GM12878 (cell line): ENCODE measurements at regions not wholly inside any gene's neighbourhood (a gene's known extent, or its start where the extent isn't known, plus 50 kb on each side); places are given as distances from the start of the nearest gene placed in this dataset.

Experiments
- ATAC-seq: fragments of 200-7000 bp; cut with Tn5 transposase; 3 replicates; pipeline ENCODE4 v1.9.1; 2020; ENCODE audit warnings: mild to moderate bottlenecking, moderate library complexity
- BruUV-seq: library from RNA; stranded (reverse); fragments of 400-500 nt; replicated peaks from 2 replicates; lab custom pipeline; 2021; lab: Mats Ljungman, UMichigan
- CTCF ChIA-PET: fragments of 300-600 bp; sonication (Branson Sonifier 250); formaldehyde crosslinking; extraction: SDS; loops from one replicate; lab custom pipeline; 2021; ENCODE audit warnings: inconsistent platforms; lab: Yijun Ruan, JAX
- POLR2A ChIA-PET: fragments of 350-600 bp; formaldehyde crosslinking; extraction: SDS; loops from one replicate; lab custom pipeline; 2021; ENCODE audit warnings: inconsistent platforms; lab: Charles Lee
- RAD21 ChIA-PET: fragments of 300-600 bp; sonication (Branson Sonifier 250); formaldehyde crosslinking; loops from one replicate; lab custom pipeline; 2023; ENCODE audit warnings: antibody characterized with exemption; ENCODE audit not compliant: unreplicated experiment; lab: Charles Lee
- SMC1A ChIA-PET: fragments of 300-600 bp; sonication (Branson Sonifier 250); formaldehyde crosslinking; loops from one replicate; lab custom pipeline; 2023; ENCODE audit not compliant: unreplicated experiment, uncharacterized antibody; lab: Charles Lee
- DNase-seq: peaks from one replicate; pipeline ENCODE4 v3.0.0-alpha.2; 2011; ENCODE audit warnings: low read depth, low spot score
- FAIRE-seq: peaks from 3 replicates; lab custom pipeline; 2011; peaks lifted over from hg19 to GRCh38; lab: Jason Lieb, UNC
- H2AFZ ChIP-seq: 2 replicates; pipeline ENCODE4 v1.6.0; 2011; ENCODE audit warnings: low read depth, low read length, control low read depth; ENCODE audit not compliant: control insufficient read depth
- H3K27ac ChIP-seq: 2 replicates; pipeline ENCODE4 v1.5.1; 2011; ENCODE audit warnings: control low read depth; ENCODE audit not compliant: control insufficient read depth, insufficient read depth
- H3K27me3 ChIP-seq, 2 experiments: replicated peaks in 1 of 2; 2 replicates each; pipeline versions ENCODE4 v1.6.0 to v1.6.1; 2011; ENCODE audit warnings: low read length in 1 of 2; ENCODE audit not compliant: control insufficient read depth in 2 of 2, insufficient read depth in 2 of 2
- H3K36me3 ChIP-seq, 2 experiments: 2 replicates each; pipeline ENCODE4 v1.5.1; 2011; ENCODE audit warnings: low read length in 1 of 2; ENCODE audit not compliant: control insufficient read depth in 2 of 2, insufficient read depth in 2 of 2
- H3K4me1 ChIP-seq: 2 replicates; pipeline ENCODE4 v1.6.1; 2011; ENCODE audit warnings: mild to moderate bottlenecking, low read length, moderate library complexity, mixed read lengths; ENCODE audit not compliant: control insufficient read depth, insufficient read depth
- H3K4me2 ChIP-seq: 2 replicates; pipeline ENCODE4 v1.6.0; 2011; ENCODE audit warnings: control low read depth; ENCODE audit not compliant: control insufficient read depth, insufficient read depth
- H3K4me3 ChIP-seq: fragments of 200-600 bp; sonication (generic); 2 replicates; pipeline ENCODE4 v1.5.1; 2016
- H3K79me2 ChIP-seq: 2 replicates; pipeline ENCODE4 v1.6.0; 2011; ENCODE audit warnings: low read length; ENCODE audit not compliant: control insufficient read depth, insufficient read depth
- H3K9ac ChIP-seq: 2 replicates; pipeline ENCODE4 v1.8.0; 2011; ENCODE audit warnings: low read length, control low read depth, mixed read lengths; ENCODE audit not compliant: control insufficient read depth, insufficient read depth
- H3K9me3 ChIP-seq: replicated peaks from 3 replicates; pipeline ENCODE4 v1.5.1; 2011; ENCODE audit warnings: mild to moderate bottlenecking, low read length; ENCODE audit not compliant: control insufficient read depth, insufficient read depth
- H4K20me1 ChIP-seq: 2 replicates; pipeline ENCODE4 v1.6.0; 2011; ENCODE audit not compliant: control insufficient read depth, insufficient read depth
- PML ChIP-seq: IDR thresholded peaks from 2 replicates; pipeline ENCODE4 v1.6.1; 2012; ENCODE audit warnings: low read length, inconsistent platforms
- RB1 ChIP-seq: fragments of 450-650 bp; formaldehyde crosslinking; IDR thresholded peaks from 2 replicates; pipeline ENCODE4 v1.6.1; 2017; ENCODE audit warnings: mild to moderate bottlenecking, borderline replicate concordance
- ZNF274 ChIP-seq: IDR thresholded peaks from one replicate; pipeline ENCODE4 v1.8.0; 2011; ENCODE audit not compliant: insufficient read length, insufficient read depth
- WGBS: methylation state at CpG from one replicate; pipeline ENCODE4 v1.1.6; 2016; ENCODE audit warnings: low lambda C conversion rate; ENCODE audit not compliant: insufficient replicate concordance, insufficient coverage; ENCODE audit errors: missing lambda C conversion rate; 5-methylcytosine and 5-hydroxymethylcytosine counted together
- in situ Hi-C: fragments of 300-500 bp; cut with MboI; formaldehyde crosslinking; loops from 9 replicates; pipeline ENCODE4 v1.14.3; 2018; ENCODE audit warnings: mixed read lengths
- intact Hi-C: fragments of 100-400 bp; cut with micrococcal nuclease; formaldehyde crosslinking; loops from one replicate; pipeline ENCODE4 v1.14.2; 2022; ENCODE audit not compliant: unreplicated experiment
- TF ChIP-seq, protein P1 (sequence below): IDR thresholded peaks from 2 replicates; pipeline ENCODE4 v1.6.1; 2011; ENCODE audit warnings: low read depth, low read length, improper control_type of control experiment, borderline replicate concordance
- TF ChIP-seq, protein P2 (sequence below): fragments of 150-350 bp; IDR thresholded peaks from 2 replicates; pipeline ENCODE4 v1.6.1; 2016; ENCODE audit warnings: low read depth, low read length
- TF ChIP-seq, protein P3 (sequence below): IDR thresholded peaks from 2 replicates; pipeline ENCODE4 v1.6.1; 2012; ENCODE audit warnings: low read depth, low read length, improper control_type of control experiment

DNA sequence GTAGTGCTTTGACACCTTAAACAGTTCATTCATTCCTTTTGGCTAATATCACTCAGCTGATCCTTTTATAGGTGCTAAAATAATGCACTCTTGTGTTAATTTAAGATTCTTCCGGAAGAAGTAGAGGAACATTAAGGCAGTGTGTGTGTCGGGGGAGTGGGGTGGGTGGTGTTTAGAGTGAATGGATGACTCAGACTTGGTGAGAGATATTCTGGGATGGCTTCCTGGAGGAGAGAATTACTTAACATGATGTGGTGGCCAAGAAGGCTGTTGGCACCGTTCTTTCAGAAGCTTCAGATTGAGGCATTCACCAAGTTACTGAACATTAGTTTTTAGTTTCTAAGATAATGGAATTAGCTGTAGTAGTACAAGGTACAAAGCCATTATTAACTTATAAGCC lies 125.6 kb upstream of the ROPN1 start (continued):
- TF ChIP-seq, protein P1, sequence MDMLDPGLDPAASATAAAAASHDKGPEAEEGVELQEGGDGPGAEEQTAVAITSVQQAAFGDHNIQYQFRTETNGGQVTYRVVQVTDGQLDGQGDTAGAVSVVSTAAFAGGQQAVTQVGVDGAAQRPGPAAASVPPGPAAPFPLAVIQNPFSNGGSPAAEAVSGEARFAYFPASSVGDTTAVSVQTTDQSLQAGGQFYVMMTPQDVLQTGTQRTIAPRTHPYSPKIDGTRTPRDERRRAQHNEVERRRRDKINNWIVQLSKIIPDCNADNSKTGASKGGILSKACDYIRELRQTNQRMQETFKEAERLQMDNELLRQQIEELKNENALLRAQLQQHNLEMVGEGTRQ: no peak

DNA sequence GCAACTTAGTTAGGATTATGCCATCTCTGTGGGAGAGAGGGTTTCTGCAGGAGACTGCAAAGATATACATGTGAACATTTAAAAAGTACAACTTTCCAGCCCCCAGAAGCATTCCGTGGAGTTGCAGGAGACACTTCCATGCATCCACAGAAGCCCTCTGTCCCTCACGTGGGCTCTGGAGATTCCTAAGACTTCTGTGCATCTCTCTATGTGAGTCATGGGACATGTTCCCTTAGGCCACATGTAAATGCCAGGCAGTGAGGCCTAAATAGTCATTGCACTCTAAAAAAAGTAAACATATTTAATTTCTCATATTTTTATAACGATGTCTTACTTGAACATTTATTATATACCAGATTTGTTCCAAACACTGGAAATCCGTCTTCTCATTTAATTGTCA lies 126.5 kb upstream of the ROPN1 start:
- no peak overlapping the region for H3K9ac ChIP-seq
- no peaks in the 10 kb centered on the region for H3K9me3 ChIP-seq
- H2AFZ ChIP-seq: no peak overlapping the region
- ChIA-PET CTCF (no interaction called here), SMC1A (no interaction called here), RAD21 (interaction anchor here (0.5 kb wide), 1 partner anchor 199 kb away, joined by 3 read pairs; no protein-coding TSS in a partner anchor), POLR2A (no interaction called here)
- WGBS: 0% methylated on average over 4 of the region's 4 CpGs
- H4K20me1 ChIP-seq: no peaks in the 10 kb centered on the region
- peaks cover 2 to 4% of the 10 kb centered on the region in 2 experiments; a peak in 2 of 4 replicates for H3K27me3 ChIP-seq
- DNase-seq (no peak), ATAC-seq (no peak), FAIRE-seq (no peak)
- no peak overlapping the region for H3K4me3 ChIP-seq
- in situ Hi-C loops (no loop called here), intact Hi-C loops (no loop called here)
- H3K79me2 ChIP-seq: no peaks in the 10 kb centered on the region
- no peak overlapping the region for H3K4me2 ChIP-seq
- no TSS peak for BruUV-seq
- H3K4me1 ChIP-seq: no peaks in the 10 kb centered on the region
- H3K27ac ChIP-seq: no peak overlapping the region
- TF ChIP-seq ZNF274 (no peak), RB1 (no peak)
- no peaks in the 10 kb centered on the region for H3K36me3 ChIP-seq

DNA sequence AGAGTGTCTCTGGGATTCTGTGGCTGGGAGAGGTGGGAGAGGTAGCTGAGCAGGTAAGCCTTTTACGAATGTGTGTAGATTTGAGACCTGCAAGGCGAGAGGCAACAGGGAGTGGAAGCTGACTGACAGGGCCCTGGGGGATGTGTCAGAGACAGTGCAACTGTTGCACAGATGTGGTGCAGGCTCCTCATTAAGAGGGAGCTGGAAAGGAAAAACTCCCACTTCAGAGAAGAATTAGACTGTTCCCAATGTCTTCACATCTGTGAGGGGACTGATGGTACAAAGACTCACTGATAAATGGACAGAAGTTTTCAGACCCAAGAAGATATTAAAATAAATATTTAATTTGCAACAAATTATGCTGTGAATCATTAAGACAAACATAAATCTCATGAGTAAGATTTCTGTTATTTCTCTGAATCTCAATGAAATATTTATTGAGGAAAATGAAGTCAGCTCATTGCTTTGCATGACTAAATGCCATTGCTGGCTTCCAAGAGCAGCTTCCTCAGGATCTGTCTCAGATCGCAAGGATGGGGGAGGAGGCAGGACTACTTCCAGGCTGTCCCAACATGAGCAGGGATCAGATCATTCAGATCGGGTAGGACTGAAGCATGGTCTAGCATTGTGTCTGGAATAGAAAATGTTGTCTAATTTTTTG lies 127.3 kb upstream of the ROPN1 start:
- BruUV-seq: no TSS peak
- ATAC-seq (no peak), FAIRE-seq (no peak)
- TF ChIP-seq, protein P2, sequence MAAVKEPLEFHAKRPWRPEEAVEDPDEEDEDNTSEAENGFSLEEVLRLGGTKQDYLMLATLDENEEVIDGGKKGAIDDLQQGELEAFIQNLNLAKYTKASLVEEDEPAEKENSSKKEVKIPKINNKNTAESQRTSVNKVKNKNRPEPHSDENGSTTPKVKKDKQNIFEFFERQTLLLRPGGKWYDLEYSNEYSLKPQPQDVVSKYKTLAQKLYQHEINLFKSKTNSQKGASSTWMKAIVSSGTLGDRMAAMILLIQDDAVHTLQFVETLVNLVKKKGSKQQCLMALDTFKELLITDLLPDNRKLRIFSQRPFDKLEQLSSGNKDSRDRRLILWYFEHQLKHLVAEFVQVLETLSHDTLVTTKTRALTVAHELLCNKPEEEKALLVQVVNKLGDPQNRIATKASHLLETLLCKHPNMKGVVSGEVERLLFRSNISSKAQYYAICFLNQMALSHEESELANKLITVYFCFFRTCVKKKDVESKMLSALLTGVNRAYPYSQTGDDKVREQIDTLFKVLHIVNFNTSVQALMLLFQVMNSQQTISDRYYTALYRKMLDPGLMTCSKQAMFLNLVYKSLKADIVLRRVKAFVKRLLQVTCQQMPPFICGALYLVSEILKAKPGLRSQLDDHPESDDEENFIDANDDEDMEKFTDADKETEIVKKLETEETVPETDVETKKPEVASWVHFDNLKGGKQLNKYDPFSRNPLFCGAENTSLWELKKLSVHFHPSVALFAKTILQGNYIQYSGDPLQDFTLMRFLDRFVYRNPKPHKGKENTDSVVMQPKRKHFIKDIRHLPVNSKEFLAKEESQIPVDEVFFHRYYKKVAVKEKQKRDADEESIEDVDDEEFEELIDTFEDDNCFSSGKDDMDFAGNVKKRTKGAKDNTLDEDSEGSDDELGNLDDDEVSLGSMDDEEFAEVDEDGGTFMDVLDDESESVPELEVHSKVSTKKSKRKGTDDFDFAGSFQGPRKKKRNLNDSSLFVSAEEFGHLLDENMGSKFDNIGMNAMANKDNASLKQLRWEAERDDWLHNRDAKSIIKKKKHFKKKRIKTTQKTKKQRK: no peak
- TF ChIP-seq, protein P3, sequence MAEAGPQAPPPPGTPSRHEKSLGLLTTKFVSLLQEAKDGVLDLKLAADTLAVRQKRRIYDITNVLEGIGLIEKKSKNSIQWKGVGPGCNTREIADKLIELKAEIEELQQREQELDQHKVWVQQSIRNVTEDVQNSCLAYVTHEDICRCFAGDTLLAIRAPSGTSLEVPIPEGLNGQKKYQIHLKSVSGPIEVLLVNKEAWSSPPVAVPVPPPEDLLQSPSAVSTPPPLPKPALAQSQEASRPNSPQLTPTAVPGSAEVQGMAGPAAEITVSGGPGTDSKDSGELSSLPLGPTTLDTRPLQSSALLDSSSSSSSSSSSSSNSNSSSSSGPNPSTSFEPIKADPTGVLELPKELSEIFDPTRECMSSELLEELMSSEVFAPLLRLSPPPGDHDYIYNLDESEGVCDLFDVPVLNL: no peak
- no peak for TF ChIP-seq PML

More for the DNA sequence above, 127.3 kb upstream of the ROPN1 start:
- H3K4me3 ChIP-seq: no peak overlapping the region
- H3K36me3 ChIP-seq: no peaks in the 10 kb centered on the region
- H4K20me1 ChIP-seq: no peaks in the 10 kb centered on the region
- intact Hi-C loops (no loop called here), in situ Hi-C loops (no loop called here)
- H2AFZ ChIP-seq: no peak overlapping the region
- ChIA-PET CTCF (no interaction called here), SMC1A (interaction anchor here (0.6 kb wide), 1 partner anchor 506 kb away, joined by 4 read pairs; no protein-coding TSS in a partner anchor), POLR2A (no interaction called here), RAD21 (no interaction called here)
- 42% methylated on average over 4 of the region's 4 CpGs for WGBS
- no peak overlapping the region for H3K9ac ChIP-seq
- H3K4me1 ChIP-seq: no peaks in the 10 kb centered on the region
- no peak overlapping the region for H3K4me2 ChIP-seq
- no peaks in the 10 kb centered on the region for H3K79me2 ChIP-seq
- peaks cover 2 to 4% of the 10 kb centered on the region in 2 experiments; a peak in 2 of 4 replicates for H3K27me3 ChIP-seq
- DNase-seq: no peak
- H3K9me3 ChIP-seq: no peaks in the 10 kb centered on the region
- no peak overlapping the region for H3K27ac ChIP-seq
